Fibroblast of skin of abdomen (primary cell): ENCODE measurements at regions not wholly inside any gene's neighbourhood (a gene's known extent, or its start where the extent isn't known, plus 50 kb on each side); places are given as distances from the start of the nearest gene placed in this dataset.

Source experiments
- DNase-seq: peaks from one replicate; pipeline ENCODE4 v3.0.0-alpha.2; 2013

DNA sequence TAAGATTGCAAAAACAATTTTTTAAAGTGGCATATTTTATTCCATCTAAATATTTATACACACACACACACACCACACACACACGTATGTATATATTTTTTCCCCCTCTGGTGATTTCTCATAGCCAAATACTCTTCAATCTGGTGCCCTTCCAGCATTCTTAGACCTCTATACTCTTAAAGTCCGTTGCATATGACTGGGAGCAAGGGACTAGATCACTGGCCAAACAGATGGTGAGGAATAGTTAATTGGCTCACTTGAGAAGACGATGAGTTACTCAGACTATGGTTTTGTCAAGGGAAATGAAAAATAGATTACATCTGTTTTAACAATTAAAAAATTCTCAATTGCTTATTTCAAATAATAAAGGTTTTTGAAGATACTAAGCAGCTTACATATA lies 512.5 kb upstream of the LRRTM4 start:
- DNase-seq = no peak

DNA sequence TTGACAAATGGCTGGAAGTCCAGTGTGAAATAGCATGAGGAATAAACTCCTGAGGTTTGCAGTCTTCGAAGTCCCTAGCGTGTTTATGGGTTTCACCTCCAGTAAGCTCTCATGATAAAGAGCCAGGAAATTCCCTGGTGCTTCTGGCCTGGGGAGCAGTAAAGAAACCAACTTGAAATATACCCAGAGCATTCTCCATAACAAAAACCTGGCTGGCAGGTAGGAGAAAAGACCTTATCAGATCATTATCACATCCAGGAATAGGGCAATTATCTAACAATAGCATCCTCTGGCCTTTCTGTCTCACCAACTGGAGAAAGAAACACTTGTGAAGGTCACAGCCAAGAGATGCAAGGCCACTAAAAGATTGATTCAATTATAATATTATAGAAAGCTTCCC lies 513.6 kb upstream of the LRRTM4 start:
- DNase-seq = no peak

DNA sequence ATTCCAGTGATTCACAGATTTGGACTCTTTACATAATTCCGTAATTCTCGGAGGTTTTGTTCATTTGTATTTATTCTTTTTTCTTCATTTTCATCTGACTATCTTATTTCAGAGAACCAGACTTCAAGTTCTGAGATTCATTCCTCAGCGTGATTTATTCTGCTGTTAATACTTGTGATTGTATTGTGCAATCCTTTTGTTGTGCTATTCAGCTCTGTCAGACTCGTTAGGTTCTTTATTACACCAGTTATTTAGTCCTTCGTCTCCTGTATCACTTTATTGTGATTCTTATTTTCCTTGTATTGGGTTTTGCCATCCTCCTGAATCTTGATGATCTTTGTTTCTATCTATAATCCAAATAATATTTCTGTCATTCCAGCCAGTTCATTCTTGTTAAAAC lies 529.3 kb upstream of the LRRTM4 start:
- DNase-seq = no peak

DNA sequence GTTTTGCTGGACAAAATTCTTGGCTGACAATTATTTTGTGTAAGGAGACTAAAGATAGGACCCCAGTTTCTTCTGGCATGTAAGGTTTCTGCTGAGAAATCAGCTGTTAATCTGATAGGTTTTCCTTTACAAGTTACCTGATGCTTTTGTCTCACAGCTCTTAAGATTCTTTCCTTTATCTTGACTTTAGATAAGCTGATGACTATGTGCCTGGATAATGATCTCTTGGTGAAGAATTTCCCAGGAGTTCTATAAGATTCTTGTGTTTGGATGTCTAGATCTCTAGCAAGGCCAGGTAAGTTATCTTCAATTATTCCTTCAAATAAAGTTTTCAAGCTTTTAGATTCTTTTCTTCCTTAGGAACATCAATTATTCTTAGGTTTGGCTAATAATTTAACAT lies 534.8 kb upstream of the LRRTM4 start:
- no peak for DNase-seq

DNA sequence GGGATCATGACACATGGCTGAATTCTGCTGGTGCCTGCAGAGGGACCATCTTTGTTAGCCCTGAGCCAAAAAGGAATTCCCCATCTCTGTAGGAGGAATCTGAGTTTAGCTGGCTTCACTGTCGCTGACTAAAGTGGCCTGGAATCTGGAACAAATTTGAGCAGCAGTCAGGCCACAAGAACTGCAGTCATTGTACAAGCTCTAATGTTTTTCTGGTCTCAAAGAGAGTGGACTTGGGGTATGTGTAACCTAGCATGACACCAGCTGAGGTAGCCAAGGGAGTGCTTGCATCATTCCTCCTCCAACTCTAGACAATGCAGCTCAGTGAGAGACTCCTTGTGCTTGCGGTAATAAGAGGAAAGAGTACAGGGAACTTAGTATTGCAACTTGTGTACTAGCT lies 539.1 kb upstream of the LRRTM4 start:
- no peak for DNase-seq

DNA sequence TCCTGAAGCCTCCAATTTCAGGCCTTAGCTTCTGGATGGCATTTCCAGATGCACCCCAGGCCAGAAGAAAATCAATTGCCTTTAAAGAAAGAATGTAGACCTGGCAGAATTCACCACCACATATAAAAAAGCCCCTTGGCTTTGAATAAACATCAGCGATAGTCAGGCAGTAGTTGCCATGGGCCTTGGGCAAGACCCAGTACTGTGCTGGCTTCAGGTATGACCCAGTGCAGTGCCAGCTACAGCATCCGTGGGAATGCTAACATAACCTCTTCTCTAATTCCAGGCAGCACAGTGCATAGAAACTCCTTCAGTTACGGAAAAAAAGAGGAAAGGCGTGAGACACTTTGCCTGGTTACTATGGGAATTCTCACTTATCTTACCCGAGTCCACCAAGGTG lies 539.6 kb upstream of the LRRTM4 start:
- DNase-seq = no peak

DNA sequence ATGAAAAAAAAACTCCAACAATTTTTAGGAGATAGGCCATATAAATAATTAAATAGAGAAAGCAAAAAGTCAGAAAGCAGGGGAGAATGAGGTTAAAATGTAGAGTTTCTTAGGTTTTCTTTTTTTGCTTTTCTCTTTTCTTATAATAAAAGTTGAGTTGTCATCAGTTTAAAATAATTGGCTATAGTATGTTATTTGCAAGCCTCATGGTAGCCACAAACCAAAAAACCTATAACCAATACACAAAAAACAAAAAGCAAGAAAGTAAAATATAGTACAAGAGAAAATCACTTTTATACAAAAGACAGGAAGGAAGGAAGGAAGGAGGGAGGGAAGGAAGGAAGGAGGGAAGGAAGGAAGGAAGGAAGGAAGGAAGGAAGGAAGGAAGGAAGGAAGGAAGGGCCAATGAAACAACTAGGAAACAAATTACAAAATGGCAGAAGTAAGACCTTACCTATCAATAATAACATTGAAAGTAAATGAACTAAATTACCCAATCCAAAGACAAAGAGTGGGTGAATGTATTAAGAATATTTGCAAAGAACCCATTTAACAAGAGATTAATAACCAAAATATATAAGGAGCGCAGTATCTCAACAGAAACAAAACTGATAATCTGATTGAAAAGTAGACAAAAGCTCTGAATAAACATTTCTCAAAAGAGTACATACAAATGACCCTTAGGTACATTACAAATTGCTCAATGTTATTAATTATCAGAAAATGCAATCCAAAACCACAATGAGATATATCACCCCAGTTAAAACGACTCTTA lies 541.3 kb upstream of the LRRTM4 start:
- DNase-seq = no peak

DNA sequence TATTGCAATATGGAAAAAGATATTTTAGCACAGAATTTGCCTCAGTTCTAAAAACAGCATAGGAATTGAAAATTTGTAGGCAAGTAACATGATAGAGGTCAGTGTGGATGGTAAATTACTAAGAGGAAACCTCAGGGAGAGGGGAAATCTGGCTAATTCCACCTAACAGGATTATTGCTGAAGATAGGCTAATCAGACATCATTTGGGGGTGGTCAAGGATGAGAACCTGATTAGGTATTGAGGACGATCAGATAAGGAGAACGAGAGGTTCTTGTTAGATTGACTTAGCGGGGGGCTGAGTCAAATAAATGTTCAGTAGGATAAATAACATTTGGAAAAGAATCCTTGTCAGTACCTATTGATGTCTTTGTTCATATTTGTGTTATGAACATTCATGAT lies 543.2 kb upstream of the LRRTM4 start:
- DNase-seq = no peak

DNA sequence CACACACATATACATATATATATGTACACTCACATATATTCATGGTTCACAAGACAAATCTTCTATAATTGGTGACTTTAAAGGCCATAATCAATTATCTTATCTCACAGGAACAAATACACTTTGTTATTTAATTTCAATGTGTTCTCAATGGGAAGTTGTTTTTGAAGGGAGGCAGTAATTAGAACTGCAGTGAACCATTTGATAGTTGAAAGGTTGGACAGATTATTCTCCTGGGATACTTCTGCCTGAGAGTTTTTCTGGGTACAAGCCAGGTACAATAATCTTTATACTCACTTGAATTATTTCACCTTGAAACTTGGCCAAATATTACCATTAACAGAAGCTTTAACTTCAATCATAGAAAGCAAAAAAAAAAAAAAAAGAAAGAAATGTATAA lies 546.6 kb upstream of the LRRTM4 start:
- DNase-seq = no peak

DNA sequence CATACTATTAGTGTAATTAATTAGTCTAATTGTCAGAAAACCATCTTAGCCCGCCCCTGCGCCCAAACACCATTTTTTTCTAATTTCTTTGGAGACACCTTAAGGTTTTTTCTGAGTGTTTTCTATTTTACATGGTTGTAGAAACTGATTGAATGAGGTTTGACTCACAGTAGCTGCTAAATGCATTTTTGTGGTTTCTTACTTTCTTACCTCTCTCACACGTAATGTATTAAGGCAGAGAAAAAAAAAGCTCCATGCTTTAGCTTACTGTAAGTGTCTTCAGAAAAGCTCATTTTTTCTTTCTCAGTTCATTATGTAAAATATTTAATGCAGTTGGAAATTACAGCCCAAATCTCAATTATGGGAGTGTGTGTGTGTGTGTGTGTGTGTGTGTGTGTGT lies 548.5 kb upstream of the LRRTM4 start:
- DNase-seq = no peak

DNA sequence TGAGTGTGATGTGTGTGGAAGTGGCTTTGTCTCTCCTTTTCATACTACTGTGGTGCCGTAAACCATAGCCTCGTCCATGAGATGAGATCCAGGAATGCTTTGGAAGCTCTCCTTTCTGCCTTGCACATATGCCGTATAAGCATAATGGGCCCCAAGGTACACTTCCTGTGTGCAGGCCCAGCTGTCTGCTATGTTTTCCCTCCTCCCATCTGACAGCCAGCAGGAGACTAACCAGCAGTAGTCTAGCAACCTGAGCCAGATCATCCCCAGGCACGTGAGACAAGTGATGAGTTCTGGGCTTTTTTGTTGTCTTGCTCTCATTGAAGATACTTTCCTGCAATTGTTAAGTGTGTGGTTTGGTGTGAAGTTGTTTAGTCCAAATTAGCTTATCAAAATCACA lies 555.5 kb upstream of the LRRTM4 start:
- DNase-seq = no peak

DNA sequence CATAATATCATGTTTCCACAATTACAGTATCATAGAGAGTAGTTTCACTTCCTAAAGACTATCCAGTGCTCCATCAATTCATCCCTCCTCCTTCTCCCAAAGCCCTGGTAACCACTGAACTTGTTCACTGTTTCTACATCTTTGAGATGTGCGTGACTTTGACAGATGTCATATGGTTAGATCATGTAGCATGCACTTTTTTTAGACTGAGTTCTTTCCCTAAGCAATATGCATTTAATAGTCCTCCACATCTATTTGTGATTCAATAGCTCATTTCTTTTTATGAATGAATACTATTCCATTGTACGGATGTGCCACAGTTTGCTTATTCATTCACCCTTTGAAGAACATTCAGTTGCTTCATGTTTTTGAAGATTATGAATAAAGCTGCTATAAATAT lies 560.4 kb upstream of the LRRTM4 start:
- DNase-seq = no peak

DNA sequence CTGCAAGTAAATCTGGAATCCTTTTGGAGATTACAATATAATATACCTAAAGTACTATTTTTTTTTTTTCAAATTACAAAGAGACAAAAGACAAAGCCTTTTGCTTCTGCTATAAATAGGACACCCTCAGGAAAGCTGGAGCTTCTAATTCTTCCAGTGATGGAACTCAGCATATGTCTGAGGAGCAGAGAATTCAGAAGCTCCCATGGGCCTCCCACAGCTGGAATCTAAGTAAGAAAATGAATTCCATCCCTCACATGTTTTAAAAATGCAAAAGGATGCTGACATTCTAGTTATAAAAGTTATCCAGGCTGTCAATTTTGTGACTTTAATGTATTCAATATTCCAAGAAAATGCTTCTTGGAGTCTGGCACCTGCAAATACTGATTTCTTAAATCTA lies 571.3 kb upstream of the LRRTM4 start:
- DNase-seq = no peak

DNA sequence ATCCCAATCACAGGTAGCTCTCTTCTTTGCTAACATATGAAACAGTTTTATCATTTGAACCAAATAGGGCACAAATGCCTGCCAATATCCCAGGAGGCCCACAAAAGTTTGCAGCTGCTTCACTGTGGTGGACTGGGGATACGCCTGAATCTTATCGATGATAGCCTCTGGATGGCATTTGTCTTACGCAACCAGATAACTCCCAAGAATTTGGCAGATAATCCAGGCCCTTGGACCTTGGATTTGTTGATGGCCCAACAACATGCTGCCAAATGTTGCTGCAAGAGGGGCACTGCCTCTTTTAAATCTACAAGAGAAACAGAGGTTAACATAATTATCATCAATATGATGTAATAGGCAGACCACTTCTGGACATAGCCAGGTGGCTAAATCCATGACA lies 587.1 kb upstream of the LRRTM4 start:
- no peak for DNase-seq

DNA sequence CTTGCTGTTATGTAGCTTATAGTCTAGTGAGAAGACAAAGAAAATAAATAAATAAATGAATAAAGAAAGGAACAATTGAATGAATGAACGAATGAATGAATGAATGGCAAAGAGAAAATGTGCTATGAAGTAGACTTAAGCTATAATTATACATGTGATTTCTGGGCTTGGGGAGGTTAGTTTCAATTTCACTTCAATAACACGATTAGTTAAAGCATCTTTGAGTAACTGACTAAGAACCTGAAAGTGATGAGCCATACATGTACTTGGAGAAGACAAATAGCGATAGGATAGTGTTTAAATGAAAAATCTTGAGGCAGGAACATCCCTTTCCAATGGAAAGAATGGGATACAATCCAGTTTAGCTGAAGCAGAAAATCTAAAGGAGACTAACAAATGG lies 593.1 kb upstream of the LRRTM4 start:
- DNase-seq = no peak

DNA sequence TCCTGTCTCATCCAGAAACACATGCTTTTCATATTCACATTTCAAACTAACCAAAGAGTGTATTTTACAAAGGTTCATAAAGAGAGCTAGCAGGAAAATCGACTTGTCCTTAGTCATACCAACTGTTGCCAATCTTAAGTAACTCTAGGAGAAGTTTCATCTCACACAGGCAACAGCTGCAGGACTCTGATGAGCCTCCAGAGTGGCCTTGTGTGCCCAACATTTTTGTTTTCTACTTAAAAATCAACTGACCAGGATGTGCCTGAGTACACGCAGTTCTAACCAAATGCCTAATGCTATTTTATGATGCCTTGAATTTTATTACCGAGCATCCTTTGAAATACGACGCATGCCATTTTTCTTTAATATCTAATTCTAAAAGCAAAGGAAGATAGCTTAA lies 595.9 kb upstream of the LRRTM4 start:
- DNase-seq = no peak

DNA sequence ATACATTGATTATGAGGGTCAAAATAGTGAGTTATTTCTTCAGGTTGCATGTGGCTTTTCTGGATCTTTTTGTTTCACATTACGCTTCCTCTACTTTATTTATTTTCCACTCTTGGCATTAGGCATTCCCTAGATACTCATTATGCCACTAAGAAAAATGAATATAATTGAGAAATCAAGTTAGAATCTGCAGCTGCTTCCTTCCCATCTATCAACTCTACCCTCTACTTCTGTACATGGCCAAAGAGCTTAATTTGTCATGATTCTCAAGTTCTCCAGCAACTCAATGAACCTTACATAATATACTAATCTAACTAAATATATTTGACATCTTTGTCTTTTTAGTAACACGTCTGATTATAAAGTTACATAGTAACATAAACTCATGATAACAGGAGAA lies 598.1 kb upstream of the LRRTM4 start:
- no peak for DNase-seq

DNA sequence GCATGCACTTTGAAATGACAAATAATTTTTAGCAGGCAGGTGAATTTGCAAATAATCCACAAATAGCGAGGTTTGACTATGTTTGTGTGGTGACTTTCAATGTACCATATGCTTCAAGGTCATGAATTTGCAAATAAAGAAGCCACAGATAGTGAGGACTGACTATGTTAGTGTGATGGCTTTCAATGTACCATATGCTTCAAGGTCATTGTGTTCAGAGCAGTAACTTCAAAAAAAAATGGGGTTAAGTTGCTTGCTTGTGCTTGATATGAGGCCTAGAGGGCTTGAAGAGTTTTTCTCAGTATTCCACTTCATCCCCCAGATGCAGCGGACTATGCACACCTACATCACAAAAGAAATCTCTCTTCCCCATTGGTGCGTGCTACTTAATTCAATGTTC lies 602.9 kb upstream of the LRRTM4 start:
- no peak for DNase-seq

DNA sequence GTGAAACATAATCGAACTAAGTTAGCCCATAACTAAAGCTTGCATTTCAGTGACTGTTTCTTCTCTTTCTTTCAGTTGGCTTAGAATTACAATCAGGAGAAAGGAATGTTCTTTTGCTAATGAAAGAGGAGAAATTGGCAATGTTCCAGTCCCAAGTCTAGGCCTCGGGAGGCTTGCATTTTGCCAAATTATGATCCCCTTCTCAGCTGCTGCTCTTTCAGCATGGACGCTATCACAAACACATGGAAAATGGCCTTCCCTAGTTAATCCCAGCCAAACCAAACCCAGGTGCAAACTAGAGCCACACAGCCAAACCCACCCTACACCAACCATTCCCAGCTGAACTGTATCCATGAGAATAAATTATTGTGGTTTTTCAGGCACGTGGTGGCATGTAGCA lies 605.2 kb upstream of the LRRTM4 start:
- DNase-seq = no peak

DNA sequence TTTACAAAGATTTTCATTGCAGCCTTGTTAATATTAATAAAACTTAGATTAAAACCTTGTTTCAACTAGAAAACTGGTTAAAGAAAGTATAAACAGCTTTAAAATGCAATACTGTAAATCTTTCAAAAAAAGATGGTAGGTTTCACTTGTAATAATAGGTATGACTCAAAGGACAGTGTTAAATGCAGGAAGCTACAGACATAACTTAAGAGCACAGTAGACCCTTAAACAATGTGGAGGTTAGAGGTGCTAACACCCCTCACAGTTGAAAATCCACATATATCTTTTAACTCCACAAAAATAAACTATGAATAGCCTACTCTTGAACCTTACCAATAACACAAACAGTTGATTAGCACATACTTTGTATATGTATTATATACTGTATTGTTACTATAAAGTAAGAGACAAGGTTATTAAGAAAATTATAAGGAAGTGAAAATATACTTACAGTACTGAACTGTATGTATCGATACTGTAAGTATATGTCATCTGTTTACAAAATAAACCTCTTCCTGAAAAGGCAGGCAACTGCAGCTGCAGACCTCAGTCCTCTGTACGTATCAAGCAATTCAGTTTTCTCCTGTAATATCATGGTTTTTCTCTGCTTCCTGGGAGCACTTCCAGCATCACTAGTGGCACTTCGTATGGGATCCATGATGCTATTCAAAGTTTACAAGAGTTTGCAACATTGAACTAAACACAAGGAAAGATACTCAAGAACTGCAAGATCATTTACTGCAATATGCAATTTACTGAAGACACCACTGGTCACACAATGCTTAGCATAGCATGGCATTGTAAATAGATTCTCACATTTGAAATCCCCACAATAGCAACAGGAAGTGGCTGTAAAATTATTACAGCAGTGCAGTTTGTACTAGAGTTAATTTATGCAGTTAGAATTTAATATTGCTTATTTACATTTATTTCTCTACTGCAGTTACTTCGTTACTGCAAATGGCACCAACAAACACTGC lies 610.5 kb upstream of the LRRTM4 start:
- no peak for DNase-seq

DNA sequence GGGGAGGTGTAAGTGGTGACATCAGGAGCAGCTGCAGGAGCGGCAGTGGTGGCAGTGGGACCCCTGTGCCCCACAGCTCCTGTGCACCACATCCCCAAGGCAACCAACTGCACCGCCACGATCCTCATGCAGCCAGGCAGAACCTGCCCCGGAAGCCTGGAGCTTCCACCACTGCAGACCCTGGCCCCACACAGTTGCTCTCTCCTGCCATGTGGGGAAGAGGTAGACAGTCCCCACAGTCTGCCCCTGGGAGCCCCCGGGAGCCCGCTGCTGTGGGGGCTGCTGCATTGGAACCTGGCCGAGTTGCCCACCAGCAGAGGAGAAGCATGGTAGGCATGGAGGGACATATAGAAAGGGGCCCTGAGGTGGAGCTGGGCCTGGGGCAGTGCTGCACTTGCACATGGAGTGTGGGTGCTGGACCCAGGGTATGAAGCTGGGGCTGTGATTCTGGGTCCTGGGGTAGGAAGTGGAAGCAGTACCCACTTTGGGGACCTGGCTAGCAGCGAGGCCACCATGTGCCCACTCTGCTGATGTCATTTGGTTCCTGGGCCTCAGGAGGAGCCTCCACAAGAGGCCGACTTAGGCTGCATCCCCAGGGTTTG lies 623.3 kb upstream of the LRRTM4 start:
- no peak for DNase-seq

DNA sequence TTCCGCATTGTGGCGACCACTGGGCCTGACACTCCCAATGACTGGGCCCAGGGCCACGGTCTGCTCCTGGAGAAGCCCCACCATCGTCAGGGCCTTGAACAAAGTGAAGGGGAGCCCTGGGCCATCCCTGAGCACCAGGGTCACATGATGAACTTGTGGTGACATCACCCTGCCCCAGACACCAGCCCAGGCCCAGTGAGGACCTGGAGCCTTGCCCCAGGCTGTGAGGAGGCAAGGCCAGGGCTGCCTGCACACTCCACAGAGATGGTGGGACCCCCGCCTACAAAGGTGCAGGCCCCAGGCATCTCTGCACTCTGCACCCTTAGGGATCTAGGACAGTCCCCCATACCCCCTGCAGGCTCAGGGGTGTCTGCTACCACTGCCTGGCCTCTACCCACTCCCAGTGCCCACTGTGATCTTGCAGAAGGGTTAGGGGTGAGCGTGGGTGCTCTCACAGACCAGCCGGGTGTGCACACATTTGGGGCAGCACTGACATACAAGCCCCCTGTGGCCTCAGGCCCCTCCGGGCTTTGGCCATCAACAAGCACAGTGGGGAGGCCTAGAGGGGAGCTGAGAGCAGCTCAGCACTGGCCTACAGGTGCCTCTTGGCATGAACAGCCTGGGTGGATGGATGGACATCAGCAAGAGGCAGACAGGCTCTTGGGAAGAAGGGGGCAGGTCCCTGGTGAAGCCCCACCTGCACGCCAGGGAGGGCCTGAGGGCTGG lies 624.0 kb upstream of the LRRTM4 start:
- no peak for DNase-seq

DNA sequence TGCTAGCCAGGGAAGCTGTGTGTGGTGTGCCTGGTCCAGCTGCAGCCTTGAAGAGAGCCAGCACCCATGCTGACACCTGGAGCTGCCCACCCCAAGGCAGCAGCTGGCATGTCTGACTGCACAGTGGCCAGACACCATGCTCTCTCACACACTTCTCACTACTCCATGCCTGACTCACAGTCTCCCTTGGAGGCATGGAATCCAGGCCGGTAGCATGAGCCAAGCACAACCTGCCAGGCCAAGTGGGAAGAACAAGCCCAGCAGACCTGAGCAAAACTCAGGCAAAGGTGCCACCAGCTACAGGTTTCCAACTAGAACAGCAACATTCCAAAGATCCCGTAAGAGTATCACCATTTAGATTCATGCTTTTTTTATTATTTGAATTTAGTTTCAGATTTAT lies 625.3 kb upstream of the LRRTM4 start:
- DNase-seq = no peak
